Medulla oblongata (tissue), 1 donor: ENCODE measurements at regions not wholly inside any gene's neighbourhood (a gene's known extent, or its start where the extent isn't known, plus 50 kb on each side); places are given as distances from the start of the nearest gene placed in this dataset.
"Not testable (repeated sequence)": the region's sequence is repeated elsewhere in the genome, so short reads cannot be mapped to it uniquely, and the experiment has no call there.

Experiments used
- DNase-seq: peaks from one replicate; pipeline ENCODE4 v3.0.0-alpha.2; 2015; ENCODE audit errors: extremely low spot score

DNA sequence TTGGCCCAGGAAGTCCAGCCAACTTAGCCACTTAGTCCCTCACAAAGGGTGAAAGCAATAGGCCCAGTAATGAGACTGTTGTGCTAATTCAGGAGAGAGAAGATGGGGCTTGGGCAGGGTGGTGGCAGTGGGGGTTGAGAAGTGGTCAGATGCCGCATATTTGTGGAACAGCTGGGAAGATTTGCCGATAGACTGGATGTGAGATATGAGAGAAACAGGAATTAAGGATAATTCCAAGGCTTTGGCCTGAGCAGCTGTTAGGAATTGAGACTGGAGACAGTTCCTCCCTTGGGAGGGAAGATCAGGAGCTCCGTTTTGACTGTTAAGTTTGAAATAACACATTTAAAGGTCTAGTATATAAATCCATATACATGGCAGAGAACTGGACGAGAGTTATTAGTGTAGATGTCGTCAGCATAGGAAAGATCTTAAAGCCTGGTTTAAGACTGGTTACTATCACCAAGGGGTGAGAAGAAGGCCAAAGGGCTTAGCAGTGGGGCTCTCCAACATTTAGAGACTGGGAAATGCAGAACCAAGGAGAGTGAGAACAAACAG lies 323.7 kb upstream of the FAM78B start:
- no peak for DNase-seq

DNA sequence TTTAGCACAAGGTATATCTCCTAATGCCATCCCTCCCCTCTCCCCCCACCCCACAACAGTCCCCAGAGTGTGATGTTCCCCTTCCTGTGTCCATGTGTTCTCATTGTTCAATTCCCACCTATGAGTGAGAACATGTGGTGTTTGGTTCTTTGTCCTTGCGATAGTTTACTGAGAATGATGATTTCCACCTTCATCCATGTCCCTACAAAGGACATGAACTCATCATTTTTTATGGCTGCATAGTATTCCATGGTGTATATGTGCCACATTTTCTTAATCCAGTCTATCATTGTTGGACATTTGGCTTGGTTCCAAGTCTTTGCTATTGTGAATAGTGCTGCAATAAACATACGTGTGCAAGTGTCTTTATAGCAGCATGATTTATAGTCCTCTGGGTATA lies 327.0 kb upstream of the FAM78B start:
- not testable (repeated sequence) for DNase-seq

DNA sequence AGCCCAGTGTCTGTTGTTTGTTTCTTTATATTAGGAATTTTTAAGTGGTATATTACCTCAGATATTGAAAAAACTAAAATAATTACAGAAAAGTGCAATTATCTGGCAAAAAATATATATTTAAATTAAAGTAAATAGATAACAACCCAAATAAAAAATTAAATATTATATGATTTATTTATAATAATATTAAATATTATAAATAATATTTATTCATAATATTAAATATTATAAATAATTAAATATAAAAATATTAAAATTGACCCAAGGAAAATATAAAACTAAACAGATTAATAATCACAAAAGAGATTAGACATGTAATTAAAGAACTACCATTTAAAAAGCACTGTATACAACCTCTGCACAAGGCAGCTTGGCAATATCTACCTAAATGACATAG lies 331.9 kb upstream of the POGK start:
- DNase-seq, result no peak

DNA sequence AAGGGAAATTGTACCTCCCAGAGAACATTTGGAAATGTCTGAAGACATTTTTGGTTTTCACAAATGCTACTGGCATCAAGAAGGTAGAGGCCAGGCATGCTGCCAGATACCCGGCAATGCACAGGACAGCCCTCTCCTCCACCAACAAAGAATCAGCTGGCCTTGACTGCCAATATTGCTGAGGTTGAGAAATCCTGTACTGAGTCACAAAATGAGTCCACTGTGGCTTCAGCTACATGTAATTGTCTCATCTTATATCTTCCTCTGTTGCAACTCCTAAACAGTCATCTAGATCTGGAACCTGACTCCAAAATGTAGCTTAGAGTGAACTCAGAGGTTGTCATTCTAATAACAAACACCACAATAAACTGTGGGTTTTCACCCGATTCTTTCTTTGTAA lies 327.5 kb upstream of the POGK start:
- no peak for DNase-seq

DNA sequence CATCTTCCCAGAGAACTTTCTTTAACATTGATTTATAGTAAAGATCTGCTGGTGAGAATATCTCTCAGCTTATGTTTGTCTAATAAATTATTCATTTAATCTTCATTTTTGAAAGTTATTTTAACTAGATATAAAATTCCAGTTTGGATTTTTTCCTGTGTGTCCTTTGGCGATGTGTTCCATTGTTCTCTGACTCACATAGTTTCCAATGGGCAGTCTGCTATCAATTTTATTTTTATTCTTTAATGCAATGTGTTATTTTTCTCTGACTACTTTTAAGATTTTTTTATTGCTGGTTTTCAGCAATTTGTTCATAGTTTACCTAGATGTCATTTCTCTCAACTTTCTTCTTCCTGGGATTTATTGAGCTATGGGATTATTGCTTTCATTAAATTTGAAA lies 325.2 kb upstream of the POGK start:
- no peak for DNase-seq

DNA sequence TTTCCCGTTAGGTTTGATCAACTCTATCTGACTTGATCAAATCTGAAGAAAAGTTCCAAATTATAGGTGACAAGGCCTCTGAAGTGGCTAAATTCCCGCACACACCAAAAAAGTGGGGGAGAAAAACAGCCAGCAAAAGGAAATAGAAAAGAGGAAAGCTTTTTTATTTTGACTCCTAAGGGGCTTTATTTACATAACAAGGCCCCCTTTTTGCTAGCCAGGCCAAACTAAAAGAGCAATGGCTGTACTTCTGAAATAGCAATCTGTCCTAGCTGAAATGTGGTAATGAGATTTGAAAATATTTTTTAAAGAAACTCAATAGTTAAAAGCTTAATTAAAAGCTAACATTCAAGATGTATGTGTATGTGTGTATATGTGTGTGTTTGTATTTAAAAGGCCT lies 311.5 kb upstream of the POGK start:
- DNase-seq, result no peak

DNA sequence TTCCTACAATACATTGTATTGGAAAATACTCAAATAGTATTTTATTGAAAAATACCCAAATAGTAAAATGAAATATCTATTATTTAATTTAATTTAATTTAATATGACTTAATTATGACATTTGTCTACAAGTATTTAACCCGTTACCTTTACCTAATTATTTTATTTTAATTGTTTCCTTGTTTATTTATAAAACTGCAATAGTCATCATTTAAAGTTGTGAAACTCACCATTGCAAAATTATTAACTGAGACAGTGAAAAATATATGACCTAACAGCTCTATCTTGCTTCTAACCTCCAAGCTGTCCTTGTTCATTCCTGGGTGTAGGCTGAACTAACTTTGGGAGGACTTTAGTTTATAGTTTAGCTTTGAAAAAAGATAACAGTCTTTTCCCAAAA lies 300.6 kb upstream of the POGK start:
- no peak for DNase-seq

DNA sequence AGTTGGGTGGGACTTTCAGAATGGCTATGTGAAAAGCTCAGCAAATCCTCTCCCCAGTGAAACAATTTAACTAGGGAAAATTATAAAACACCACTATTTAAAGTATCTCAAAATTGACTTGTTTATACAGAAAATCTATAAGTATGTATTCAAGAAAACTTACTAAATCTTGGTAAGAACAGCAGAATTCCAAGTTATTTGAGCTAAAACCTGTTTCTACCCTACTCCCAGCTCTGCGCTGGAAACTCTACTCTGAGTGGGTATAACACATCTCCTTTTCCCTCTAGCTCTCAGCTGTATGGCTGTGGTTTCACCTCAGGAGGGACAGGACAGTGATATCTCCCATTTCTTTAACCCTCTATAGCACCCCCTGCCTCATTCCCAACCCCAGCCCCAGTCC lies 295.2 kb upstream of the POGK start:
- DNase-seq, result no peak

DNA sequence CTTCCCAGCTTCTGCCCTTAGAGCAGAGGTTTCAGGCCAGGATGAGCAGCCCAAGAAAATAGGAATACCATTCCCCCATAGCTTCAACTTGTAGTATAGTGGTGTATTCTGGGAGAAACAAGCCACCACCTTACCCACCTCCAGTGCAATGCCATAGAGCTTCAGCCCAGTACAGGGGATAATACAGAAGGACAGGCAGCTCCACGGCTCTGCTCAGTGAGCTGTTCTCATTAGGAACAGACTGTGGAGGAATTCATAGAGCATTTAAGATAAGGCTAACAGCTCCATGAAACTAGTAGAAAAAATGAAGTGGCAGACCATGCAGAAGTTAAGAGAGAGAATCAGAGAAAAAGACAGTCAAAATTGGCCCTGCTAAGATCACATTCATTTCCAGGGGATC lies 294.7 kb upstream of the POGK start:
- DNase-seq, result no peak

DNA sequence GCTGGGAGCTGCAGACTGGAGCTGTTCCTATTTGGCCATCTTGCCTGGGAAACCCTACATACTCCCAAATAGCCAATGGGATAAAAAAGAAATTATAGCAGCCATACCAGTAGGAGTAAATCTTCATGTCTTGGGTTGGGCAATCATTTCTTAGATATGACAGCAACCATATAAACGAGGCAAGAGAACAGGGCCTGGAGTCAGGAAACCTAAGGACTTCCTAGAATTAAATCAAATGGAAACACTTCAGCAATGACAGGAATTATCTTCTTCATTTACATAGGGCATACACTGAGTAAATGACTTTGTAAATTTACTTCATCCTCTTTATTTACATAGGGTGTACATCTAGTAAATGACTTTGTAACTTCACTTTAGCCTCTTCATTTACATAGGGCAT lies 286.6 kb upstream of the POGK start:
- DNase-seq, result no peak

DNA sequence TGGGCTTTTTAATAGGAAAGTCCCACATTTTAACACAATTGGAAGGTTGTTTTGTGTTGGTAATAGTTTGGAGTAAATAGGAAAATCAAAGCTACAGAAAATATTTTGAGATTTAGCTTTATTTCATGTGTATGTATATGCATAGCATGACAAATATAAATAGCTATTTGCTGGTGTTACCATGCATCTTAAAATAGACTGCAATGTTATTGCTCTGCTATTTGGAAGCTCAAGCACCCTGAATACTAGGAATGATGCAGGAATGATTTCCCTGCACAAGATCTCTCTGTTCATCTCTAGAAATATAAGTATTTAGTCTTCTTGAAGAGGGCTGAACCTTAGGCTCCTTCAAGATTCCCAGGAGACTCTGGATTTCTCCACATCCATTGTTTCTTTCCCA lies 268.3 kb upstream of the POGK start:
- DNase-seq, result no peak

DNA sequence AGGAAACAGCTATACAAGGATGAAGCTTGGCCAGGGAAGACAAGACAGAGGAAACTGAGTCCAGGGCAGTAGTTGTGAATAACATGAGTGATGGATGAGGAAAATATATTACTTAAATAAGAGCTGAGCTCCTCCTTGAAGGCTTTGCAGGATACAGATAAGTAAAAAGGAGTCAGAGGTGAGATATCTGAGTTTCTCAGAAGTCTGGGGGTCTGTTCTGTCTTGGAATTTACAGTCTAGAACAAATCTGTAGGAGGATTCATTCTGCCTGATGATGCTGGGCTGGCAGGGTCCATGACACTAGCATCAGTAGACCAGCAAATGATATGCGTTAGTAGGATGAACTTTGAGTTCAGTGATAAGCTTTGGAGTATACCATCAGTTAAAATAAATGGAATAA lies 266.1 kb upstream of the POGK start:
- no peak for DNase-seq

DNA sequence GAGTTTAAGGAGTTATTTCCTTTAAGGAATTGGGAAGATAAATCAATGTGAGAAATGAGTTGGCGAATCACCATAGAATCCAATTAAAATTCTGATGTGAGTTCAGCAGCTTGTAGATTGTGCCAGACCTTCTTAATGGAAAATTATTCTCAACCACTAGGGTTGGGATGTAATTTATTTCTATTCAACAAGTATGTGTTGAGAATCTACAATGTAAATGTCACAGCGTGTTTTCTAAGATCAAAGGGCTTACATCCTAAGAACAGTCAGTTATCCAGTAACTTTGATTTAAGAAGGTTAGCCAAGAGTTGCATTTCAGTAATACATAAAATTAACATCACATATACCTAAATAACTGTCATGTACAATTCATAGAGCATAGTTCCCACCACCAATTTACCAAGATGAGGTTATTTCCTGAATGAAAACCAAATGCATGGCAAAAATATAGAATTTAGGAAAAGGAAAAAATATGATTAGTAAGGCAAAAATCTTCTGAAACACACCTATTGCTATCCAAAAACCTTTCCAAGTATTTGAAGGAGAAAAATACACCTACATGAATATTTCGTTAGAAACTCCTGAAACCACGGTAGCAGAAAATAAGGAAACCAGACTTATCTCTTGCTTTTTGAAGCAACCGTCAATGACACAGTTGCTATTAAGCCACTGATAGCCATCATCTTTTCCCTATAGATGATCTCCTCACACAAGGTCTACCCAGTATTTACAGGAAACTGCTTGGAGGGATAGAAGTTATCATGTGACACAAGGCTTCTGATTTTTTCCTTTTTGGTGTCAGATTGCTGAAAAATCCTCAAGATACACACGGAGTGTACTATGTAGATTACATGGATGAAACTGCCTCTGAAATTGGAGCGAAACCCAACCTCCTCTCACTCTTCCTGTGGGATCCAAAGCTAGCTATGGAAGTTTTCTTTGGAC lies 259.4 kb upstream of the POGK start:
- no peak for DNase-seq

DNA sequence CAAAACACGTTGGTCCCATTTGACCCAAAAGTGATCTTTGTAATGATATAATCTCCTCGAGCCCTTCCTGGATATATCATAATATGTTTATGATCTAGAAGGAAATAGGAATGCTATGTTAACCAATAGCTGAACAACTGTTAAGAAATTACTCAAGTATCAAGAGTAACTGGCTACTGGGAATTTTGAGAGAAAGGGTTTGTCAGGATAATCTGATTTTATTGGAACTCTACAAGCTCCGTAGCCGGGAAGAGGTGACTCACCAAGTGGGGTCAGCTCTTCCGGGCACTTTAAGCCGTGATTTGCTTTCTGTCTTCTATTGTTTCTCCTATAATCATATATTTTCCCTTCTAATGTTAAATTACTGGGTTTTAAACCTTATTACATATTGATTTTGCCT lies 250.5 kb upstream of the POGK start:
- no peak for DNase-seq

DNA sequence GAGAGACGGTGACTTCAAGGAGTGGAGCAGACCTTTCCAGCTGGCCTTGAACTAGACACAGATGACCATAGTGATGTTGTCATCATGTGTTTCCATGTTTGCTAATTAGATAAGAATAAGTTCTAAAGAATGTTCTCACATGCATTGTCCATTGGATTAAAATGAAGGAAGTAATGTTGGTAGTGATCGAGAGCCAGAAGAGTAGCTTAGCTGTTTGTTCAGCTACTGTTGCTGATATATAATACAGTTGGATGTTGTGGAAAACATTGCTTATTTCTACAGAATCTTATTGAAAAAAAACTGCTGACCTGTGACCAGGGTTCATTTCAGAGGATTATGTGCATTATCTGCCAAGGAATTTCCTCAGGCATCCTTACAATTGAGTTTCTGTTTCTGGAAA lies 249.1 kb upstream of the POGK start:
- DNase-seq, result no peak

DNA sequence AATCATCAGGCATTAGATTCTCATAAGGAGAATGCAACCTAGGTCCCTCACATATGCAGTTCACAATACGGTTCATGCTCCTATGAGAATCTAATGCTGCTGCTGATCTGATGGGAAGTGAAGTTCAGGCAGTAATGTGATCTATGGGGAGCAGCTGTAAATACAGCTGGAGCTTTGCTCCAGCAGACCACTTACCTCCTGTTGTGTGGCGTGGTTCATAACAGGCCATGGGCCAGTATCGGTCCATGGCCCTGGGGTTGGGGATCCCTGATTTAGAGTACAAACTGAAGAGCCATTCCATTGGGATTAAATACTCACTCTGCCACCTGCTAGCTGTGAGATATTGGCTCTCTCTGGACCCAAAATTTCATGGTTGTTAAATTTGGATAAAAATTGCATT lies 244.6 kb upstream of the POGK start:
- no peak for DNase-seq

DNA sequence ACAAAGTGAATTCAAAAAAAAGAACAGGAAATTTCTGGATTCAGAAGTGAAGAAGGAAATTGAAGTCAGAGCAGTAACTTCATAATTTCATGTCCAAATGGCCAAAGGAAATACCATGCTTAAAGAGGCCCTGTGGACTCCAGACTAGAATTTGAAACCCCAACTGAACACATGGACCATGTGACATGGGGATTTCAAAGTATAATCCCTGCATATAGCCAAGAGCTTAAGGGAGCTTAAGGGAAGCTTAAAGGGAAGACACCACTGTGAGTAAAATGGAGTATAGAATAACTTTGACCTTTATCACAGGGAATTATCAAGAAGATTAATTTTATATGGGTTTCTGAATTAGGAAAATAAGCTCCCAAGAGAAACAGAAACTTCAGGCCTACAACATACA lies 241.8 kb upstream of the POGK start:
- DNase-seq, result no peak

DNA sequence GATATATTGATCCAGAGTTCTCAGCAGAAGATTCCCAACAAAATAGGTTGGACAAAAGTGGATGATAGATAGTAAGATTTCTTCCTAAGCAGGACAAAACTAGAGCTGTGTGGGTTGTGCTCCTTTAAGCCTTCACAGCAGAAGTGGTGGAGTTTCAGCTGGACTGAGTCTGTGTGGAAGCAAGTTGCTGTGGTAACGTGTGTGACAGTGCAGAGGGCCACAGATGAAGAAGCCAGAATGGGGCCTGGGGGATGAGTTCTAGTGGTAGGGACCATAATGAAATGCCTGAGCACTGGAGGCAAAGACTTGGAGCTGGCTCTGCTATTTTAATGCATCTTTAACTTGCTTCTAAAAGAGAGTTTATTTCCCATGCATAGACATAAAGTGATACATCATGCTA lies 238.7 kb upstream of the POGK start:
- DNase-seq, result no peak

DNA sequence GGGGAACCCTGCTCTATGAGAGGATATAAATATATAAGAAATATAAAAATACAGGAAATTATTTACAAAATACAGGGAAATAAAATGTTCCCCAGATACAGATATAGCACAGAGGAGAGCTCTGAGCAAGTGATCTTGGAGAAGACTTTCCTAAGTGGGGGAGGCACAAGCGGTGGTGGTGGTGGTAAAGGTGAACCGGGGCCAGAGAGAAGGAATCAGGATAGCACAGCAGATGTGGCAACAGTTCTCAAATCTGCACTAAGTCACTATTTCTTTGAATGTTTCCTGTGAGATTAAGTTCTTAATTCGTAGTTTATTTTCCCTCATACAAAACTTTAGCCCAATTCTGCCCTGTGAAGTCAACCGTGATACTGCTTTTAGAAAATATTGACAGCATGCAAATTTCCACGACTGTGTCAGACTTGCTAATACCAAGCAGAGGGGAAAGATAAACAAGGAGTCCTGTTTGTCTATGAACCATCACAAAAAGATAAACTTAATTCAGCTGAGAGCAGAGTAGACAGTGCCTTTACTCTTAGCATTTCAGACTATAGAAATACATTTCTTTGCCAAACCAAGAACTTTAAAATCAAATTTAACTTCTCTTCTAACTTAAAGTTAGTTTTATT lies 237.5 kb upstream of the POGK start:
- no peak for DNase-seq

DNA sequence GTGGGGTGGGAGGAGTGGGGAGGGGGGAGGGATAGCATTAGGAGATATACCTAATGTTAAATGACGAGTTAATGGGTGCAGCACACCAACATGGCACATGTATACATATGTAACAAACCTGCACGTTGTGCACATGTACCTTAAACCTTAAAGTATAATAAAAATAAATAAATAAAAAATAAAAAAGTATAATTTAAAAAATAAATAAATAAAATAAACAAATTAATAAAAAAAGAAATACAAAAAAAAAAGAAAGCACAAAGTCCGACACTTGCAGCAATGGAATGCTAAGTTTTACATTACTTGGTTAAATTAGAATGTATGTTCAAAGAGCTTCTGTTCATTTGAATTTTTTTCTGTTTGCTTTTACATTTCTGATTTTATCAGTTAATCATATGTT lies 236.5 kb upstream of the POGK start:
- DNase-seq, result not testable (repeated sequence)

DNA sequence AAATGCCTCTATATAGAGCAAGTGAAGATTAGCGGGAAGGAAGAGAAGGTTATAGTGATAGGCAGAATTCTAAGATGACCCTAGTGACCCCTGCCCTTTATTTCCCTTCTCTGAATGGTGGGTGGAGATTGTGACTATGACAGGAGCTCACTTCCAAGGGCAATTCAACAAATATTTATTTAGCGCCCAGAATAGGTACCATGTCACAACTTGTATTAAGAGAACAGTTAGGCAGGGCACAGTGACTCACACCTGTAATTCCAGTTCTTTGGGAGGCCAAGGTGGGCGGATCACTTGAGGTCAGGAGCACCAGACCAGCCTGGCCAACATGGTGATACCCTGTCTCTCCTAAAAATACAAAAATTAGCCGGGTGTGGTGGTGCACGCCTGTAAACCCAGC lies 236.0 kb upstream of the POGK start:
- DNase-seq, result no peak

DNA sequence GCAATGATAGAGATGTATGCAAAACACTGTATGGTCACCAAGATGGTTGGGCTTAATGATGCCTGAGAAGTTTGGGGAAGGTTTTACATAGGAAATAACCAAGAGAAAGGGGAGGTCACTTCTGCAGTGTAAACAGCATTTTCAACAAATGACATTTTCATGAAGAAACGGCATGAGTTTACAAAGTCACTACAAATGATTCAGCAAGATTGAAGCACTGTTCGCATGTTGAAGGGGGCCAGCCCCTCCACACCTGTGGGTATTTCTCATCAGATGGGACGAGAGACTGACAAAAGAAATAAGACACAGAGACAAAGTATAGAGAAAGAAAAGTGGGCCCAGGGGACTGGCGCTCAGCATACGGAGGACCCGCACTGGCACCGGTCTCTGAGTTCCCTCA lies 234.1 kb upstream of the POGK start:
- DNase-seq, result no peak

DNA sequence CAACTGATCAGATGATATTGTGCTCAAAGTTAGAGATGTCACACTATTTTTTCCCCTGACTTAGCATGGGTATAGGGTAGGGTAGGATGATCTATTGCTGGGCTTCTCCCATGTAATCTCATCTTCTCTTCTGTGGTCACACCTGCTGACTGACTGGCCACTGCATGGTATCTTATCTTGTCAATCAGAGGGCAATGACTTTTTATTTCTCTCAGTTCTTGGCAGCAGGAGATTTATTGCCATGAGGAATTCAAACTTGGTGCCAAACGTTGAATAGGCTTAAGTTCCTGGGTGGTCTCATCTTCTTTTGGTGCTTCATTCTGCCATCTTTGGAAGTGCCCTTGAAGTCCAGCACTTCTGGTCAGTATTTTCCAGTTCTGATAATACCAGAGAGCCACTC lies 226.4 kb upstream of the POGK start:
- no peak for DNase-seq
